Amniotic epithelial cell (primary cell): ENCODE measurements at regions not wholly inside any gene's neighbourhood (a gene's known extent, or its start where the extent isn't known, plus 50 kb on each side); places are given as distances from the start of the nearest gene placed in this dataset.
A peak's percentile ranks its signal among the peaks of the same experiment; 100 is the strongest.

Experiments
- DNase-seq: peaks from one replicate; pipeline ENCODE4 v3.0.0-alpha.2; 2010; ENCODE audit warnings: low read depth

GRCh38 chr18:51582551-51582950 is 385.1 kb upstream of the MEX3C start:
- no peak for DNase-seq

GRCh38 chr18:51588616-51589015 is 391.1 kb upstream of the MEX3C start:
- no peak for DNase-seq

DNA sequence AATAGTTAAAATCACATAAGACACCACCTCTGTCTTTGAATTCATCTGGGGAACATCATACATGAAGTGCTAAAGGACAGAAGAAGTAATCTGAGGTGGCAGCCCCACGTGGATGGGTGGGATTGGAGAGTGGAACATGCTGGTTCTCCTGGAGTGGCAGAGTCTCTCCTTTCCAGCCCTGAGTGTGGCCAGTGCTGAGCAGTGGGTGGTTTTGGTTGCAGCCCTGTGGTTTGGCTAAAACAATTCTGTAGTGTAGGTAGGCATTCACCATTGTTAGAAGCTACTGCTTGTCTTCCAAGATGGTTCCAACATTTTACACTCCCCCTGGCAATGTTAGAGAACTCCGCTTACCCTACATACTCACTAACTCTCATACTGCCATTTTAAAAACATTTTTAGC is 396.4 kb upstream of the MEX3C start:
- DNase-seq: no peak

GRCh38 chr18:51603111-51603510 is 405.6 kb upstream of the MEX3C start:
- DNase-seq: no peak

DNA sequence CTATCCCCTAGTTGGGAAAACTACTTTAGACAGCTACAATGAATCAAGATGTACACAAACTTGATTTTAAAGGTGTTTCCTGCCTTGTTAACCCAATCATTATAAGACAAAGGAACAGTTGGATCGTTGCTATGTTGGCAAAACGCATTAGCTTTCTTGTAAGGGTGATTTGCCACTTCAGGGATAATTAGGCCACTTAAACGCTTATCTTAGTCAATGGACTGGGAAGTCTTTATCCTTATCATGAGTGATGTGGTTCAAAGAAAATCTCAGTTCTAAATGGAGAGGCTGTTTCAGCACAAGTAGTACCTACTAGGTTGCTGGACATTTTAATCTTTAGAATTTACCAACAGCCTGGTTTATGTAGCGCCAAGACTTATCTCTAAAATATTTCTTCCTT is 406.1 kb upstream of the MEX3C start:
- no peak for DNase-seq

- no peak for DNase-seq
These were observed 413.0 kb upstream of the MEX3C start for GRCh38 chr18:51610481-51610880.

GRCh38 chr18:51611326-51611725 is 413.8 kb upstream of the MEX3C start:
- no peak for DNase-seq

DNA sequence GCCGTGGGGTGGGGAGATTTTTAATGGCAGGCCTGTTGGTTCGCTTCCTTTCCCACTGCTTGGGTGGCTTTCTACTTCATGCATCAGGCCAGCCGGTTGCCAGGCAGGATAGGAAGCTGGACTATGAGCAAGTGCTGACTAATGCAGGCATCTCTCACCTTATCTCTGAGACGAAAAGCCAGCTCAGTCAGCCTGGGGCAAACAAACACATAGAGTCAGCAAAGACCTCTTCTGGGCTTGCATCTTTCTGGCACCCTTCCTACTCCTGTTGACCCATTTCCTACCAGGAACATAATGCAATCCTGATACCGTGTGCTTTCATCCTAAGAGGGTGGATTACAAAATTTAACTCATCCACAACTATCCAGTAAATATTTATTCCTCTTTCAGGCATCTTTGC is 416.6 kb upstream of the MEX3C start:
- DNase-seq: peak; percentile 90

GRCh38 chr18:51614967-51615571 is 417.6 kb upstream of the MEX3C start:
- peak; percentile 12 for DNase-seq

GRCh38 chr18:51617167-51617566 is 419.7 kb upstream of the MEX3C start:
- peak; percentile 39 for DNase-seq

DNA sequence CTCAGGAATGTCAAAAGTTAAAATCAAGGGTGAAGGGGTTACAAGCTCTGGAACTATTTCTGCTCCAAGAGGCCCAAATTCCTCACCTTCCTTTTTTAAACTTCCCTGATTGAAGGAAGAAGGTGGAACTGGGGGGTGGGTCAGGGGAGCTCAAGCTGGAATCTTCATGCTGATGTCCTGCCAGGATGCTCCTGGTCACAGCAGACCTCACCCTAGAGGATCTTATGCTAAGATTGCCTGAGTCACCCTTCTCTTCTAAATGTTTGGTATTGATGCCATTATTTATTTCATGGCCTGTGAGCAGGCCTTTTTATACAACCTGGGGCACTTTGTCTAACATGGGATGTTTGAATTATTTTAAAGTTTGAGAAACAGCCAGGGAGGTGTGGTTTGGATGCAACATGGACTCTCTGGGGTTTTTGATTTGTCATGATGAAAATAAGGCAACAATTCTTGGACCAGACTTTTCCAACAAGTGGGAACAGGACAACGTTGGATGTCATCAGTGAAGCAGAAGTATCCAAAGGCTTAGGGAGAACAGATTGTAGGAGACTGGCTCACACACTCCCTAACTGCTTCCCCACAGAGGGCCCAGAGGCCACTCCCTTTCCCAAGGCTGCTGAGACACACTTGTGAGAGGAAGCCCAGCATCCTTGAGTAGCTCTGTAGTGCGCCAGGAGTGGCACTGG is 420.2 kb upstream of the MEX3C start:
- DNase-seq: no peak

DNA sequence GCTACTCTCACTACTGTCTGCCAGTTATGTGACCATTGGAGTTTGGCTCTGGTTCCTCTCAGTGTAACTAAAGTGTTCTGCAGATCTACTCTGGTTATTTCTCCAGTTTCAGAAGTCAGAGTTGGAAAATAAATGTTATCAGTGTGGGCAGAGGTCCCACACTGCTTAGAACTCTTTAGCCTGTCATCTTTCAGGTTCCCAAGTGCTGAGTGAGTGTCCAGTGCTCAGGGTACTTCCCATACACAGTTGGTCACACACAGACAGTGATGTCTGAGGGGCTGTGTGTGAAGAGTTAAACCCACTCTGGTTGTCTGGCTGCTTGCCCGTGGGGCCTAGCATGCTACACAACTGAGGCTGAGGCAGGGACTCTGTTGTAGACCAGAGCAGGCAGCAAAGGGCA is 421.8 kb upstream of the MEX3C start:
- DNase-seq: no peak

GRCh38 chr18:51621113-51621863 is 423.8 kb upstream of the MEX3C start:
- DNase-seq: peak; percentile 36

- no peak for DNase-seq
These were observed 424.3 kb upstream of the MEX3C start for GRCh38 chr18:51621864-51622160.

- no peak for DNase-seq
These were observed 425.2 kb upstream of the MEX3C start for GRCh38 chr18:51622702-51623101.

DNA sequence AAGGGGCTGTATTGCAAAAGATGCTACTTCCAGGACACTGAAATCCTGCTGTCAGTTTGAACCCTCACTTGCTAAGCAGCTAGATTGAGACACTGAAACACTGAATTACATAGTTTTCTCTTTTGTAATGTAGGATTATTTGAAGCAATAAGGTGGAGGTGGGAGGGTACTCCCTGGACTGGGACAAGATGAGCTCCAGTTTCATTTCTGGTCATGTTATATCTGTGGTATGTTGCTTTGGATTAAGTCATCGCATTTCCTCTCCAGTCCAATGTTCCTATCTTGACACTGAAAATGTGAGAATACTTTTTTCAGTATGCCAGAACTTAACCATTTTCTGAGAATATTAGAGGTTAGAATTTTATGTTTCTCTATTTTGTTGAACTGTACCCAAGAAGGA is 426.2 kb upstream of the MEX3C start:
- DNase-seq: peak; percentile 11

DNA sequence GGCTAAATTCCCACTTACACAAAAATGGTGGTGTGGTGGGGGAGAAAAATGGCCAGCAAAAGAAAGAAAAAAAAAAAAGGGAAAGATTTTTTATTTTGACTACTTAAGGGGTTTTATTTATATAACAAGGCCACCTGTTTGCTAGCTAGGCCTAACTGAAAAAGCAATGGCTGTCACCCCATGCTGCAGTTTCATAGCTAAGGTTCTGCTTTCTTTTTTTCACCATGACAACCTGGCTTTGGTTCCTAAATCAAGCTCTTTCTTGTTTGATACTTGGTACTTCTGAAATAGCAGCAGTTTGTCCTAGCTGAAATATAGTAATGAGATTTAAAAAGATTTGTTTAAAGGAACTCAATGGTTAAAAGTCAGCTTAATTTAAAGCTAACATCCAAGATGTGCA is 433.2 kb upstream of the MEX3C start:
- DNase-seq: no peak

GRCh38 chr18:51637881-51638280 is 440.4 kb upstream of the MEX3C start:
- DNase-seq: no peak

DNA sequence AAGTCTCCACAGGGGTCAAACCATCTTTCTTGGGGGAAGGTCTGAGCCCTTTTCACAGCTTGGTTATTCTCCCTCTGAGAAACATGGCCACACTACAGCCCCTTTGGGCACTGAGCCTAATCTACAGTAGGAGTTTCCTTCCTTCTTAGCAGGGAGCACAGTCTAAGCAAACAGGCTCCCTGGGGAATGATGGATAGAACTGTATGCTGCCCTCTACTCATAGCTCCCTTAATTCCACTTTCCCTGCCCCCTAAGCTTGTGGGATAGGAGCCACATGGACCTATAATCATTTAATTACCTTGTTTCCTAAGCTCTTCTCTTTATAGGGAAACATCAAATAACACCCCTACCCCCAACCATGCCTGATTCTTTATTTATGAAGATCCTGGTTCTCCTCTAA is 442.1 kb upstream of the MEX3C start:
- no peak for DNase-seq

- DNase-seq: no peak
These were observed 446.0 kb upstream of the MEX3C start for GRCh38 chr18:51643483-51643882.

- no peak for DNase-seq
These were observed 448.1 kb upstream of the MEX3C start for GRCh38 chr18:51645607-51646006.

GRCh38 chr18:51647346-51647745 is 449.9 kb upstream of the MEX3C start:
- DNase-seq: no peak

DNA sequence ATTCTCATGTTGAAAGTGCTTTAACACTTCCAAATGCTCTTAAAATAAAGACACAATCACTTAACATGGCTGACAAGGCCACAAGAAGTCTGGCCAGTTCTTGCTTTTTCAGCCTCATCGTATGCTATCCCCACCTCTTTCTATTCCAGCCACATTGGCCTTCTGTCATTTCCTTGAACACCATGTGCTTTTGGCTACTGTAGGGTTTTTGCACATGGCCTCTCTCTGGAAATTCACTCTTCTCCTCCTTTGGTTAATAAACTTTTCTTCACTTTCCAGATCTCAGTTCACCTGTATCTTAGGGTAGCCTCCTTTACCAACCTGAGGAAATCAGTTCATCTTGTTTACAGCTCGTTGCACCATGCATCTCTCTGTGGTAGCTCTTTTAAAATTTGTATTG is 450.5 kb upstream of the MEX3C start:
- DNase-seq: no peak

DNA sequence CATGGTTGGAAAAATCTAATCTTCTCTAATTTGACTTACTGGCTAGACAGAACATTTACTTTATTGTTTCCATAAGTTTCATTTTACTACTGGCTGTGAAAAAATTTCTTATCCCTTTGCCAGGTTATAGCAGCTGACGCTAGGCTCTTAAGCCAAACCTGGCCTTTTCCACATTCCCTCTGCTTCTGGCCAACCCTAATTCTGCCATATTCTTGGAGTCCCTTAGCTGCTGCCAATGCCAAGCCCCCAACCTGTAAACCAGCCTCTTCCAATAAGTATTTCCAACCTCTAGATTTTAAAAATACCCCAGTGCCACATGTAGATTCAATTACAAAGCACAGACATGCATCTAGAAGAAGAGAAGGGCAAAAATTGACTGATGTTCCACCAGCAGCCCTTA is 452.3 kb upstream of the MEX3C start:
- DNase-seq: no peak
